Subcutaneous abdominal adipose tissue (tissue), 5 donors: ENCODE measurements at regions not wholly inside any gene's neighbourhood (a gene's known extent, or its start where the extent isn't known, plus 50 kb on each side); places are given as distances from the start of the nearest gene placed in this dataset.
"Not testable (repeated sequence)": the region's sequence is repeated elsewhere in the genome, so short reads cannot be mapped to it uniquely, and the experiment has no call there.

Experiments
- H3K27ac ChIP-seq: one replicate; pipeline ENCODE4 v1.7.0; 2013; ENCODE audit warnings: low read depth, mild to moderate bottlenecking, inconsistent platforms, low read length, moderate library complexity
- H3K27me3 ChIP-seq, 5 donors: one replicate each; pipeline ENCODE4 v1.7.0; 2013; ENCODE audit warnings: low read length in 5 of 5, inconsistent platforms in 1 of 5; ENCODE audit not compliant: control insufficient read depth in 5 of 5, insufficient read depth in 4 of 5
- H3K36me3 ChIP-seq, 5 donors: one replicate each; pipeline ENCODE4 v1.7.0; 2013; ENCODE audit warnings: low read length in 5 of 5; ENCODE audit not compliant: control insufficient read depth in 5 of 5, insufficient read depth in 5 of 5
- H3K4me1 ChIP-seq, 5 donors: one replicate each; pipeline ENCODE4 v1.7.0; 2013; ENCODE audit warnings: low read length in 5 of 5, mild to moderate bottlenecking in 3 of 5, moderate library complexity in 1 of 5; ENCODE audit not compliant: control insufficient read depth in 5 of 5, insufficient read depth in 5 of 5
- H3K4me3 ChIP-seq, 5 donors: one replicate each; pipeline ENCODE4 v1.7.0; 2013; ENCODE audit warnings: low read length in 5 of 5, low read depth in 1 of 5
- H3K9ac ChIP-seq, 5 donors: one replicate each; pipeline ENCODE4 v1.7.0; 2013; ENCODE audit warnings: low read length in 5 of 5, mild to moderate bottlenecking in 4 of 5, moderate library complexity in 3 of 5
- H3K9me3 ChIP-seq, 5 donors: one replicate each; pipeline ENCODE4 v1.7.0; 2013; ENCODE audit warnings: low read length in 5 of 5; ENCODE audit not compliant: control insufficient read depth in 5 of 5
- donor health status: healthy.
- donor health status: healthy.
- donor health status: healthy.
- donor health status: healthy.
- donor health status: healthy.

GRCh38 chr10:76769582-76769981 lies 868.0 kb downstream of the KCNMA1 start:
- H3K9me3 ChIP-seq, result peaks cover 0 to 3% (median 0%) of the 10 kb centered on the region in 5 donors
- no peak overlapping the region for H3K4me3 ChIP-seq
- no peaks in the 10 kb centered on the region for H3K27me3 ChIP-seq
- no peak overlapping the region for H3K27ac ChIP-seq
- no peaks in the 10 kb centered on the region for H3K4me1 ChIP-seq
- H3K9ac ChIP-seq, result no peak overlapping the region
- H3K36me3 ChIP-seq, result no peaks in the 10 kb centered on the region

- H3K4me1 ChIP-seq, result no peaks in the 10 kb centered on the region
- no peaks in the 10 kb centered on the region for H3K27me3 ChIP-seq
- no peak overlapping the region for H3K27ac ChIP-seq
- peaks cover 0 to 2% (median 0%) of the 10 kb centered on the region in 5 donors for H3K9me3 ChIP-seq
- H3K36me3 ChIP-seq, result no peaks in the 10 kb centered on the region
- H3K4me3 ChIP-seq, result no peak overlapping the region
- no peak overlapping the region for H3K9ac ChIP-seq
These were observed 868.4 kb downstream of the KCNMA1 start for GRCh38 chr10:76769161-76769560.

DNA sequence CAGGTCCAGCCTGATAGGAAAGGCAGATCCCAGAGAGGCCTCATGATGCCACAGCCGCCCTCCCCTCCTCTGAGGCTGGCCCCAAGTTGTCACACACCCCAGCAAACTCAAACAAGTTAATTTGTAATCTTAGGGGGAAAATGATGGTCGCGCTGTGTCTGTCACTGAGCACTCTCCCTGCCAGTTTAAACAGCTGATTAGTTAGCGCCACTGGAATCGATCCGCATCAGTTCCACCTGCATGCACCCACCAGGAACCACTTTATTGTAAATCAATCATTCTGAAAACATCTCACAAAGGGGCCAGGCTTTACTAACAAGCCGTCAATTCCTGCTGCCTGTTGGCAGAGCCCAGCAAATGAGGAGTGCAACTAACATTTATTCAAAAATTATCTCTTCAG lies 870.9 kb downstream of the KCNMA1 start:
- H3K27me3 ChIP-seq, result no peaks in the 10 kb centered on the region
- no peak overlapping the region for H3K9ac ChIP-seq
- no peaks in the 10 kb centered on the region for H3K4me1 ChIP-seq
- no peak overlapping the region for H3K4me3 ChIP-seq
- no peak overlapping the region for H3K27ac ChIP-seq
- H3K36me3 ChIP-seq, result no peaks in the 10 kb centered on the region
- no peaks in the 10 kb centered on the region for H3K9me3 ChIP-seq

DNA sequence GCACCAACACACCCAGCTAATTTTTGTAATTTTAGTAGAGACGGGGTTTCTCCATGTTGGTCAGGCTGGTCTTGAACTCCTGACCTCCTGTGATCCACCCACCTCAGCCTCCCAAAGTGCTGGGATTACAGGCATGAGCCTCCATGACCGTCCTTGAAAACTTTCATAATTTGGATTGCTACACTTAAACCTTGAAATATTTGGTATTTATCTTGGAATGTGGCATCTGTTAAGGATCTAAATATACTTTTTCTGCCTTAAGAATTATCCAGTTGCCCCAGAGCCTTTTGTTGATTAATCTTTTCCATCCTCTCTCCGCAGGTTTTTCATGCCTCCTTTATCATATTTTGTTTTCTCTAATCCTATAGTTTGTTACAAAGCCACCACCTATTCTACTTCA lies 872.7 kb downstream of the KCNMA1 start:
- not testable (repeated sequence) for H3K27me3 ChIP-seq, H3K36me3 ChIP-seq, H3K9me3 ChIP-seq, H3K27ac ChIP-seq, H3K4me1 ChIP-seq, H3K9ac ChIP-seq, H3K4me3 ChIP-seq

GRCh38 chr10:76764177-76764576 lies 873.4 kb downstream of the KCNMA1 start:
- Histone ChIP-seq H3K27ac (no peak overlapping the region), H3K9me3 (no peaks in the 10 kb centered on the region)

GRCh38 chr10:76763376-76763775 lies 874.2 kb downstream of the KCNMA1 start:
- Histone ChIP-seq H3K9me3 (no peaks in the 10 kb centered on the region), H3K4me1 (no peaks in the 10 kb centered on the region), H3K4me3 (no peak overlapping the region), H3K9ac (no peak overlapping the region), H3K36me3 (no peaks in the 10 kb centered on the region), H3K27ac (no peak overlapping the region), H3K27me3 (no peaks in the 10 kb centered on the region)

More at GRCh38 chr10:76764177-76764576, 873.4 kb downstream of the KCNMA1 start:
- H3K27me3 ChIP-seq, result no peaks in the 10 kb centered on the region
- H3K4me1 ChIP-seq, result no peaks in the 10 kb centered on the region
- no peak overlapping the region for H3K9ac ChIP-seq
- no peaks in the 10 kb centered on the region for H3K36me3 ChIP-seq
- no peak overlapping the region for H3K4me3 ChIP-seq

GRCh38 chr10:76759681-76760080 lies 877.9 kb downstream of the KCNMA1 start:
- Histone ChIP-seq H3K4me1 (no peaks in the 10 kb centered on the region), H3K4me3 (no peak overlapping the region), H3K9me3 (no peaks in the 10 kb centered on the region), H3K27me3 (no peaks in the 10 kb centered on the region), H3K9ac (no peak overlapping the region), H3K27ac (no peak overlapping the region), H3K36me3 (no peaks in the 10 kb centered on the region)

DNA sequence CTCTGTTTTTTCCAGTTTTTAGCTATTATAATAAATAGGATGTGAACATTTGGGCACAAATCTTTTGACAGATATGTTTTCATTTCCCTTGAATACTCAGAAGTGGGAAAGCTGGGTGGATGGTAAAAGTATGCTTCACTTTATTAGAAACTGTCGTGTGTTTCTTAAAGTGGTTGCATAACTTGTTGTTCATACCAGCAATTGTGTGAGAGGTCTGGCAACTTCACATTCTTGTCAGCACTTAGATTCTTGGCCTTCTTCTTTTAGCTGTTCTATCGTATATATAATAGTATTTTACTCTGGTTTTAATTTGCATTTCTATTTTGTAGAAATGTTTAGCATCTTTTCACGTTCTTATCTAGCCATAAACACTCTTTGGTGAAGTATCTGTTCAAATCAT lies 894.4 kb downstream of the KCNMA1 start:
- H3K27ac ChIP-seq, result no peak overlapping the region
- H3K27me3 ChIP-seq, result no peaks in the 10 kb centered on the region

DNA sequence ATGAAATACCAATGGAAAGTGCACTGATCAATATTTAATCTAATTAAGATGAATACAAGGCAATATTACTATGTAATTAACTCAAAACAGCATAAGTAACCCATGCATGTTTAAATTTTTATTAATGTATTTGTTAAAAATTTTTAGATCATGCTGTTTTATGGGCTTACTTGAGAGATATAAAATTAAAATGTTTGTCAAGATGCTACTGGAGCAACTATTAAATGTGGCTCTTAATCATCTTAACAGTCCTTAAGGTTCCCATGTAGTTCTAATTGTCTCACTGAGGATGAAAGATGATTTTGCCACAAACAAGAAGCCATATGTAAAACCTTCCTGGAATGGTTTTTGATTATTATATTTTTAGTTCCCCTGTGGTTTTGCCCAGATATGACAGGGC lies 897.1 kb downstream of the KCNMA1 start:
- no peak overlapping the region for H3K4me3 ChIP-seq
- H3K9ac ChIP-seq, result no peak overlapping the region
- peaks cover 0 to 6% (median 0%) of the 10 kb centered on the region in 5 donors for H3K4me1 ChIP-seq
- H3K27me3 ChIP-seq, result no peaks in the 10 kb centered on the region
- no peaks in the 10 kb centered on the region for H3K9me3 ChIP-seq
- H3K27ac ChIP-seq, result no peak overlapping the region
- no peaks in the 10 kb centered on the region for H3K36me3 ChIP-seq

More for the DNA sequence above, 894.4 kb downstream of the KCNMA1 start:
- no peak overlapping the region for H3K9ac ChIP-seq
- H3K9me3 ChIP-seq, result no peaks in the 10 kb centered on the region
- H3K36me3 ChIP-seq, result no peaks in the 10 kb centered on the region
- H3K4me3 ChIP-seq, result no peak overlapping the region
- peaks cover 0 to 6% (median 0%) of the 10 kb centered on the region in 5 donors for H3K4me1 ChIP-seq

DNA sequence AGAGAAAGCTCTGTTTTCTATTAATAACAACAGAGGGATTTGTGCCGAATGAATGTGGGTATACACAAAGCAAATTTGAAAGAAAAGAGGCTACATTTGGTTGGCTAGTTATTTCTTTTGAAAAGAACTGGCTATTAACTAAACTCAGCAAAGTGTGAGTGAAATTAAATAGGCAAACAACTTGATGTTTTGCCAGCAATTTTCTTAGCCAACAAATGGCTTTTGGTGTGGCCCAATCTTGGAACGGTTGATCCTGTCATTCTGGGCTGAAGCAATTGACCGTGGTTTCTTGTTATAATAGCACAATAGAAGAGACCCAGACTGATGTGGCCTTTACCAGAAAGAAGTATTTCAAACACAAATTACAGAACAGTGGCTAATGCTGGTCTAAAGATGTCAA lies 898.6 kb downstream of the KCNMA1 start:
- Histone ChIP-seq H3K9me3 (no peaks in the 10 kb centered on the region), H3K4me1 (peaks cover 0 to 6% (median 0%) of the 10 kb centered on the region in 5 donors), H3K27me3 (no peaks in the 10 kb centered on the region), H3K9ac (no peak overlapping the region), H3K36me3 (no peaks in the 10 kb centered on the region), H3K27ac (no peak overlapping the region), H3K4me3 (no peak overlapping the region)
